ENCODE measurements at regions not wholly inside any gene's neighbourhood (a gene's known extent, or its start where the extent isn't known, plus 50 kb on each side); places are given as distances from the start of the nearest gene placed in this dataset.
"Not testable (repeated sequence)": the region's sequence is repeated elsewhere in the genome, so short reads cannot be mapped to it uniquely, and the experiment has no call there.

DNA sequence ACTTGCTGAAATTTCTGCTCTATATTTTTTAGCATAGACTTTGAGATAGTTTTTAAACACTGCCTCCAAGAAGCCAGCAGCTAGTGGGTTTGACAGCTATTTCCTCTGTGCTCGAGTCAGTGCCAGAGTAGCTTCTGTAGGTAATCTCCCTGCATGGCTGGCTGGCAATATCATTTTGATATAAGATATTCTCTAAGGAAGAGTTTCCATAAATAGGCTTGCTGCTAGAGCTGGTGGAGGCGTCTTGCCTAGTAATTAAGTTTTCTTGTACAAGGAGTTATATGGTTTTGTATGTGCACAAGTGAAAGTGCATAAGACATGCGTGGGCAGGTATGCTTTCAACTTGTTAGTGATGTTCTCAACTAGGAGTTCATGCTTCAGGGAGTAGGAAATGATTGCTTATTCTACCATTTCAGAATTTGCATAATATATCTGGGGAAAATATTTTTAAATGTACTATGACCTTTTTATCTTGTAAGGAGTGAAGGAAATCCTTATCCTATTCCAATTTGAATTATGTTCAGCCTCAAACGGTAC is 74.1 kb upstream of the CCL21 start:
- no peak for DNase-seq

DNA sequence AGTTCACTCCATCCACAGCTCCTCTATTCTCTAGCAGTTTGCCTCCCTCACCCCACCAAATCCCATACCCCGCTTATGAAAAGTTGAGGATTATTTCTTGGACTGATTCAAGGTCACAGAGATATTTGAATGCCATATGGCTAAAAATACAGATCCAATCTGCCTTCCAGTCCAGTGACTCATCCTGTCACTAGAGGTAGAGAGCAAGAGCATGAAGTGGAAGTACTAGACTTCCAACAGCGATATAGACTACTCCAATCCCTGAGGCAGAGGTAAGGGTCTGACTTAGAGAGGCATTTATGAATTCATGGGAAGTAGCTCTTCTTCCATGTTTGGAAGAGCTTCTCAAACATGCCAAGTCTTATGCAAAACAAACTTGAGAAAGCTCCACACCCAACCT is 72.4 kb upstream of the CCL21 start:
- no peak for DNase-seq

DNA sequence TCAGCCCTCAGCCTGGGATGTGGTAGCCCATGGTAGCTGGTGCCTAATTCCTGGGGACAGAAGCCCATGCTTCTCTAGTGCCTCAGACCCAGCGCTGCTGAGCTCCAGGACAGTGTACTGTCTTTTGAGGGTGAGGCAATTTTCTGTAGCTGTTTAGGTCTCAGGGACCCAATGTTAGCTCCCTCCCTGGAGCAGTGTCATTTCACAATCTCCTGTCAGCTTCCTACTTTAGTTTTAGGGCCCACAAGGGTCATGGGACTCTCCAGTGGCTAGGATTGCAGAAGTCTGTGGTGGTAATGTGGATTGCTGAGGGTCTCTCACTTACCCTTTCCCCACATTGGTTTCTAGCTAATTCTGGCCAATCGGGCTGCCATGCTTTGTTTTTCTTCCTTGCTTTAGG is 67.7 kb upstream of the CCL21 start:
- DNase-seq = no peak

GRCh38 chr9:34773955-34774354 is 64.0 kb upstream of the CCL21 start:
- no peak for DNase-seq

GRCh38 chr9:34773306-34773910 is 63.5 kb upstream of the CCL21 start:
- no peak for DNase-seq

- DNase-seq = no peak
Measured at GRCh38 chr9:34771007-34771406, 61.1 kb upstream of the CCL21 start.

GRCh38 chr9:34767087-34767486 is 57.2 kb upstream of the CCL21 start:
- DNase-seq = not testable (repeated sequence)

- DNase-seq = not testable (repeated sequence)
Measured at GRCh38 chr9:34760196-34761040, 50.5 kb upstream of the CCL21 start.

Measured in NCI-H1105 (cell line).